Panc1 (cell line): ENCODE measurements at regions not wholly inside any gene's neighbourhood (a gene's known extent, or its start where the extent isn't known, plus 50 kb on each side); places are given as distances from the start of the nearest gene placed in this dataset.

Experiments
- ATAC-seq: fragments of 200-7000 bp; cut with Tn5 transposase; 2 replicates; pipeline ENCODE4 v1.9.1; 2020; ENCODE audit warnings: mild to moderate bottlenecking, moderate library complexity
- BruUV-seq: library from RNA; stranded (reverse); fragments of 400-500 nt; replicated peaks from 2 replicates; lab custom pipeline; 2021; lab: Mats Ljungman, UMichigan
- CTCF ChIA-PET: fragments of 300-600 bp; sonication (Branson Sonifier 250); formaldehyde crosslinking; loops from one replicate; lab custom pipeline; 2022; ENCODE audit warnings: antibody characterized with exemption; lab: Charles Lee
- POLR2A ChIA-PET: fragments of 300-600 bp; sonication (Branson Sonifier 250); formaldehyde crosslinking; loops from one replicate; lab custom pipeline; 2022; ENCODE audit warnings: antibody characterized with exemption; lab: Charles Lee
- DNase-seq: peaks from one replicate; pipeline ENCODE4 v3.0.0-alpha.2; 2010; ENCODE audit warnings: low read depth, low spot score
- H3K27ac ChIP-seq: 2 replicates; pipeline ENCODE4 v1.5.1; 2011; ENCODE audit warnings: mild to moderate bottlenecking, low read length, inconsistent platforms
- H3K27me3 ChIP-seq: fragments of 200-500 bp; sonication (Bioruptor generic); 2 replicates; pipeline ENCODE4 v1.6.0; 2014; ENCODE audit warnings: low read length, inconsistent platforms; ENCODE audit not compliant: control insufficient read depth, insufficient read depth
- H3K36me3 ChIP-seq: fragments of 200-500 bp; sonication (Bioruptor generic); 2 replicates; pipeline ENCODE4 v1.5.1; 2014; ENCODE audit warnings: inconsistent platforms, mild to moderate bottlenecking, low read length, moderate library complexity; ENCODE audit not compliant: control insufficient read depth, insufficient read depth
- H3K4me1 ChIP-seq: 2 replicates; pipeline ENCODE4 v1.5.1; 2011; ENCODE audit warnings: inconsistent platforms, mild to moderate bottlenecking, low read length, moderate library complexity; ENCODE audit not compliant: control insufficient read depth, insufficient read depth
- H3K4me3 ChIP-seq, 2 experiments: 2 replicates each; pipeline ENCODE4 v1.5.1; 2011 to 2012; ENCODE audit warnings: low read depth in 2 of 2, low read length in 2 of 2, mild to moderate bottlenecking in 2 of 2, inconsistent platforms in 1 of 2, moderate library complexity in 1 of 2
- H3K9me3 ChIP-seq: fragments of 200-500 bp; sonication (Bioruptor generic); 2 replicates; pipeline ENCODE4 v1.5.1; 2014; ENCODE audit warnings: low read depth, mild to moderate bottlenecking, inconsistent platforms, low read length, moderate library complexity; ENCODE audit not compliant: control insufficient read depth, insufficient read depth
- CTCF ChIP-seq: fragments of 450-650 bp; IDR thresholded peaks from 2 replicates; pipeline ENCODE4 v1.5.1; 2017; ENCODE audit warnings: mild to moderate bottlenecking
- POLR2AphosphoS5 ChIP-seq: IDR thresholded peaks from 2 replicates; pipeline ENCODE4 v1.6.1; 2012; ENCODE audit warnings: mild to moderate bottlenecking, low read depth, low read length, moderate library complexity
- REST ChIP-seq, 2 experiments: IDR thresholded peaks; 2 replicates each; pipeline ENCODE4 v1.6.1; 2011 to 2012; ENCODE audit warnings: low read depth in 2 of 2, control low read depth in 1 of 2, low read length in 1 of 2, mild to moderate bottlenecking in 1 of 2, moderate library complexity in 1 of 2; ENCODE audit not compliant: insufficient read depth in 1 of 2
- SIN3A ChIP-seq: IDR thresholded peaks from 2 replicates; pipeline ENCODE4 v1.6.1; 2012; ENCODE audit warnings: low read depth, mild to moderate bottlenecking, low read length, moderate library complexity, borderline replicate concordance; ENCODE audit not compliant: insufficient read depth
- TCF7L2 ChIP-seq: IDR thresholded peaks from 2 replicates; pipeline ENCODE4 v1.6.1; 2011; ENCODE audit warnings: mild to moderate bottlenecking, low read depth, low read length, inconsistent platforms
- in situ Hi-C: cut with HindIII; loops from 2 replicates; pipeline ENCODE4 v1.10.0; 2016; ENCODE audit warnings: low sequenced_read_pairs, low pct_unique_long_range_greater_than_20kb
- intact Hi-C: fragments of 100-400 bp; cut with micrococcal nuclease; formaldehyde crosslinking; loops from one replicate; pipeline ENCODE4 v1.10.0; 2022; ENCODE audit not compliant: unreplicated experiment

DNA sequence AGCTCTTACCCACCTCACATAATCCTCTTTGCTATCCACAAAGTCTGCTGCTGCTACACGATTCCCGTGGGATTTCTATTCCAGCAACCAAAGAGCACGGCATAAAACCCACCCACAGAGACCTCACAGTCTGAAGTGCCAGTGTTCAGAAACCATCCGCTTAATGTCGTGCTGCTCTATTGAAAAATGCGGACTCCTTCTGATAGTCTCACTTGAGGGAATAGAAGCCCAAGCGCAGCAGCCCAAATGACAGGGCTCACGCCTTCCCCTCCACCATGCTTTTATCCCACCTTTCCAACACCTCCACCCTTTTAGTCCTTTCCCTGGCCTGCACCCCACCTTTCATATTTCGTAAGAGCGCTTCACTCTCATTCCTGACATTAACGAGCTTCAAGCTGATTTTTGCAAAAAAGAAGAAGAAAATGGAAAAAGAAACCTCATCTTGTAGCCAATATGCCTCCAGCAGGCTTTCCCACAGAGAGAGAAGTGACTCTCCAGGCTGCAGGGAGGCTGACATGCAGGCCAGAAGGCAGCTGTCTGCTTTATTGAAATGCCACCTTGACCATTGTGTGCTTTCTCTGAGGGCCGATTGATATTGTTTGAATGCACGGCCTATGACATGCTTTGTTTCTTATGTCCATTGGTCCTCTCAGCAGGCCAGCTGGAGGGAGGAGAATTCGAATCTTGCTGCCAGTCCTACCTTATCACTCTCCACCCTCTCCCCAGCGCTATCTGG lies 70.6 kb upstream of the PCSK1 start:
- TF ChIP-seq TCF7L2 = no peak
- no peak for TF ChIP-seq SIN3A
- no peak for TF ChIP-seq POLR2AphosphoS5
- TF ChIP-seq CTCF = no peak
- no peak for TF ChIP-seq REST (IDR thresholded peaks at IDR 0.05; ENCODE audit: insufficient read depth in 1 of 2, low read depth in 2 of 2, low read length in 1 of 2)
- ATAC-seq = no peak

GRCh38 chr5:96506376-96506775 lies 73.3 kb upstream of the PCSK1 start:
- intact Hi-C loops (no loop called here), in situ Hi-C loops (no loop called here)
- H3K4me3 ChIP-seq = no peak overlapping the region
- ATAC-seq (no peak), DNase-seq (no peak)
- no peak overlapping the region for H3K27ac ChIP-seq
- CTCF ChIA-PET = no interaction called here
- no peaks in the 10 kb centered on the region for H3K4me1 ChIP-seq
- POLR2A ChIA-PET = no interaction called here
- H3K9me3 ChIP-seq = no peaks in the 10 kb centered on the region
- no peaks in the 10 kb centered on the region; the same call in 1 of the 2 replicates for H3K27me3 ChIP-seq
- no TSS peak for BruUV-seq
- TF ChIP-seq POLR2AphosphoS5 (no peak), REST (IDR thresholded peaks at IDR 0.05; ENCODE audit: insufficient read depth in 1 of 2, low read depth in 2 of 2, low read length in 1 of 2) (no peak)
- H3K36me3 ChIP-seq = no peaks in the 10 kb centered on the region

More for the DNA sequence above, 70.6 kb upstream of the PCSK1 start:
- no peak overlapping the region for H3K27ac ChIP-seq
- no peaks in the 10 kb centered on the region for H3K27me3 ChIP-seq
- ChIA-PET POLR2A (no interaction called here), CTCF (no interaction called here)
- no peaks in the 10 kb centered on the region for H3K4me1 ChIP-seq
- H3K36me3 ChIP-seq = no peaks in the 10 kb centered on the region
- H3K9me3 ChIP-seq = no peaks in the 10 kb centered on the region
- in situ Hi-C loops = no loop called here
- no TSS peak for BruUV-seq
- H3K4me3 ChIP-seq = no peak overlapping the region
- intact Hi-C loops = no loop called here
- DNase-seq = no peak
